ENCODE measurements at regions not wholly inside any gene's neighbourhood (a gene's known extent, or its start where the extent isn't known, plus 50 kb on each side); places are given as distances from the start of the nearest gene placed in this dataset.

GRCh38 chr5:71996789-71997188 is 110.5 kb upstream of the MAP1B start:
- Mint-ChIP-seq H3K36me3 (no peaks in the 10 kb centered on the region), H3K9me3 (peaks cover 0 to 5% (median 0%) of the 10 kb centered on the region in 11 donors), H3K27me3 (peaks cover 0 to 14% (median 0%) of the 10 kb centered on the region in 5 donors), H3K4me1 (no peaks in the 10 kb centered on the region), H3K27ac (no peak overlapping the region), H3K4me3 (no peak overlapping the region)
- ChIA-PET POLR2A (no interaction called here), CTCF (no interaction called here)
- no peaks in the 10 kb centered on the region for H3K27me3 ChIP-seq (ENCODE audit: control insufficient read depth in 2 of 2, insufficient read depth in 2 of 2, low read length in 2 of 2)
- no peak overlapping the region for H3K4me3 ChIP-seq (ENCODE audit: low read length)
- H3K27ac ChIP-seq (ENCODE audit: low read depth, low read length) = no peak overlapping the region
- H3K9me3 ChIP-seq (ENCODE audit: control insufficient read depth in 2 of 3, low read length in 3 of 3) = no peaks in the 10 kb centered on the region
- ATAC-seq = no peak
- no peak for DNase-seq
- intact Hi-C loops (cut with micrococcal nuclease) = no loop called here
- no peaks in the 10 kb centered on the region for H3K36me3 ChIP-seq (ENCODE audit: control insufficient read depth in 2 of 3, insufficient read depth in 3 of 3, low read length in 3 of 3)
- H3K4me1 ChIP-seq (ENCODE audit: control insufficient read depth in 2 of 2, insufficient read depth in 2 of 2, low read length in 2 of 2) = no peaks in the 10 kb centered on the region

GRCh38 chr5:71998746-71999145 is 108.5 kb upstream of the MAP1B start:
- H3K9me3 Mint-ChIP-seq = peaks cover 0 to 5% (median 0%) of the 10 kb centered on the region in 11 donors
- Histone ChIP-seq H3K27me3 (ENCODE audit: control insufficient read depth in 2 of 2, insufficient read depth in 2 of 2, low read length in 2 of 2) (no peaks in the 10 kb centered on the region), H3K4me3 (ENCODE audit: low read length) (no peak overlapping the region), H3K9me3 (ENCODE audit: control insufficient read depth in 2 of 3, low read length in 3 of 3) (no peaks in the 10 kb centered on the region), H3K36me3 (ENCODE audit: control insufficient read depth in 2 of 3, insufficient read depth in 3 of 3, low read length in 3 of 3) (no peaks in the 10 kb centered on the region), H3K4me1 (ENCODE audit: control insufficient read depth in 2 of 2, insufficient read depth in 2 of 2, low read length in 2 of 2) (no peaks in the 10 kb centered on the region), H3K27ac (ENCODE audit: low read depth, low read length) (no peak overlapping the region)
- peaks cover 4 to 22% (median 9%) of the 10 kb centered on the region in 5 donors for H3K27me3 Mint-ChIP-seq
- DNase-seq (no peak), ATAC-seq (no peak)
- intact Hi-C loops (cut with micrococcal nuclease) = no loop called here
- ChIA-PET POLR2A (no interaction called here), CTCF (no interaction called here)
- no peak overlapping the region for H3K4me3 Mint-ChIP-seq
- no peak overlapping the region for H3K27ac Mint-ChIP-seq
- no peaks in the 10 kb centered on the region for H3K36me3 Mint-ChIP-seq
- no peaks in the 10 kb centered on the region for H3K4me1 Mint-ChIP-seq

GRCh38 chr5:72000707-72001106 is 106.6 kb upstream of the MAP1B start:
- H3K9me3 Mint-ChIP-seq = peaks cover 0 to 5% (median 0%) of the 10 kb centered on the region in 11 donors
- Histone ChIP-seq H3K27me3 (ENCODE audit: control insufficient read depth in 2 of 2, insufficient read depth in 2 of 2, low read length in 2 of 2) (no peaks in the 10 kb centered on the region), H3K36me3 (ENCODE audit: control insufficient read depth in 2 of 3, insufficient read depth in 3 of 3, low read length in 3 of 3) (no peaks in the 10 kb centered on the region), H3K9me3 (ENCODE audit: control insufficient read depth in 2 of 3, low read length in 3 of 3) (no peaks in the 10 kb centered on the region), H3K27ac (ENCODE audit: low read depth, low read length) (no peak overlapping the region), H3K4me1 (ENCODE audit: control insufficient read depth in 2 of 2, insufficient read depth in 2 of 2, low read length in 2 of 2) (no peaks in the 10 kb centered on the region), H3K4me3 (ENCODE audit: low read length) (no peak overlapping the region)
- no peak overlapping the region for H3K27ac Mint-ChIP-seq
- ChIA-PET CTCF (no interaction called here), POLR2A (no interaction called here)
- H3K36me3 Mint-ChIP-seq = no peaks in the 10 kb centered on the region
- no peak for ATAC-seq
- H3K4me1 Mint-ChIP-seq = no peaks in the 10 kb centered on the region
- no peak for DNase-seq
- H3K4me3 Mint-ChIP-seq = no peak overlapping the region
- peaks cover 6 to 24% (median 16%) of the 10 kb centered on the region in 5 donors for H3K27me3 Mint-ChIP-seq
- intact Hi-C loops (cut with micrococcal nuclease) = no loop called here

- no peak overlapping the region for H3K27ac ChIP-seq (ENCODE audit: low read depth, low read length)
- no peak overlapping the region for H3K4me3 ChIP-seq (ENCODE audit: low read length)
- Mint-ChIP-seq H3K4me3 (no peak overlapping the region), H3K4me1 (no peaks in the 10 kb centered on the region), H3K27ac (no peak overlapping the region), H3K27me3 (peaks cover 14 to 34% (median 22%) of the 10 kb centered on the region in 5 donors), H3K9me3 (no peaks in the 10 kb centered on the region), H3K36me3 (no peaks in the 10 kb centered on the region)
- CTCF ChIA-PET = no interaction called here
- H3K9me3 ChIP-seq (ENCODE audit: control insufficient read depth in 2 of 3, low read length in 3 of 3) = no peaks in the 10 kb centered on the region
- H3K36me3 ChIP-seq (ENCODE audit: control insufficient read depth in 2 of 3, insufficient read depth in 3 of 3, low read length in 3 of 3) = no peaks in the 10 kb centered on the region
- H3K4me1 ChIP-seq (ENCODE audit: control insufficient read depth in 2 of 2, insufficient read depth in 2 of 2, low read length in 2 of 2) = no peaks in the 10 kb centered on the region
- H3K27me3 ChIP-seq (ENCODE audit: control insufficient read depth in 2 of 2, insufficient read depth in 2 of 2, low read length in 2 of 2) = peaks cover 0 to 3% of the 10 kb centered on the region in 2 donors
- ATAC-seq (no peak), DNase-seq (no peak)
- POLR2A ChIA-PET = interaction anchor here (0.6 kb wide), 1 partner anchor 21 kb away, joined by 4 read pairs; no protein-coding TSS in a partner anchor
- intact Hi-C loops (cut with micrococcal nuclease) = no loop called here
Measured at GRCh38 chr5:72005671-72006070, 101.6 kb upstream of the MAP1B start.

GRCh38 chr5:72006361-72006760 is 100.9 kb upstream of the MAP1B start:
- intact Hi-C loops (cut with micrococcal nuclease) = no loop called here
- Mint-ChIP-seq H3K9me3 (no peaks in the 10 kb centered on the region), H3K36me3 (no peaks in the 10 kb centered on the region), H3K4me3 (no peak overlapping the region), H3K4me1 (no peaks in the 10 kb centered on the region), H3K27ac (no peak overlapping the region), H3K27me3 (peaks cover 14 to 41% (median 29%) of the 10 kb centered on the region in 5 donors)
- Histone ChIP-seq H3K9me3 (ENCODE audit: control insufficient read depth in 2 of 3, low read length in 3 of 3) (no peaks in the 10 kb centered on the region), H3K4me1 (ENCODE audit: control insufficient read depth in 2 of 2, insufficient read depth in 2 of 2, low read length in 2 of 2) (no peaks in the 10 kb centered on the region), H3K4me3 (ENCODE audit: low read length) (no peak overlapping the region), H3K27ac (ENCODE audit: low read depth, low read length) (no peak overlapping the region), H3K27me3 (ENCODE audit: control insufficient read depth in 2 of 2, insufficient read depth in 2 of 2, low read length in 2 of 2) (peaks cover 0 to 3% of the 10 kb centered on the region in 2 donors), H3K36me3 (ENCODE audit: control insufficient read depth in 2 of 3, insufficient read depth in 3 of 3, low read length in 3 of 3) (no peaks in the 10 kb centered on the region)
- no peak for DNase-seq
- ATAC-seq = no peak
- ChIA-PET POLR2A (no interaction called here), CTCF (no interaction called here)

- Histone ChIP-seq H3K4me3 (ENCODE audit: low read length) (no peak overlapping the region), H3K36me3 (ENCODE audit: control insufficient read depth in 2 of 3, insufficient read depth in 3 of 3, low read length in 3 of 3) (no peaks in the 10 kb centered on the region), H3K27me3 (ENCODE audit: control insufficient read depth in 2 of 2, insufficient read depth in 2 of 2, low read length in 2 of 2) (peaks cover 0 to 3% of the 10 kb centered on the region in 2 donors), H3K27ac (ENCODE audit: low read depth, low read length) (no peak overlapping the region), H3K4me1 (ENCODE audit: control insufficient read depth in 2 of 2, insufficient read depth in 2 of 2, low read length in 2 of 2) (no peaks in the 10 kb centered on the region), H3K9me3 (ENCODE audit: control insufficient read depth in 2 of 3, low read length in 3 of 3) (no peaks in the 10 kb centered on the region)
- Mint-ChIP-seq H3K27ac (no peak overlapping the region), H3K9me3 (no peaks in the 10 kb centered on the region), H3K4me3 (no peak overlapping the region), H3K36me3 (no peaks in the 10 kb centered on the region), H3K4me1 (no peaks in the 10 kb centered on the region), H3K27me3 (peaks cover 14 to 45% (median 30%) of the 10 kb centered on the region in 5 donors)
- DNase-seq (no peak), ATAC-seq (no peak)
- POLR2A ChIA-PET = no interaction called here
- intact Hi-C loops (cut with micrococcal nuclease) = no loop called here
- CTCF ChIA-PET = no interaction called here
Measured at GRCh38 chr5:72007336-72008111, 99.8 kb upstream of the MAP1B start.

- Mint-ChIP-seq H3K9me3 (no peaks in the 10 kb centered on the region), H3K27me3 (peaks cover 8 to 39% (median 24%) of the 10 kb centered on the region in 5 donors), H3K4me3 (no peak overlapping the region), H3K36me3 (no peaks in the 10 kb centered on the region), H3K27ac (no peak overlapping the region), H3K4me1 (no peaks in the 10 kb centered on the region)
- intact Hi-C loops (cut with micrococcal nuclease) = no loop called here
- CTCF ChIA-PET = no interaction called here
- Histone ChIP-seq H3K27me3 (ENCODE audit: control insufficient read depth in 2 of 2, insufficient read depth in 2 of 2, low read length in 2 of 2) (peaks cover 0 to 3% of the 10 kb centered on the region in 2 donors), H3K36me3 (ENCODE audit: control insufficient read depth in 2 of 3, insufficient read depth in 3 of 3, low read length in 3 of 3) (no peaks in the 10 kb centered on the region), H3K4me3 (ENCODE audit: low read length) (no peak overlapping the region), H3K27ac (ENCODE audit: low read depth, low read length) (no peak overlapping the region), H3K9me3 (ENCODE audit: control insufficient read depth in 2 of 3, low read length in 3 of 3) (no peaks in the 10 kb centered on the region), H3K4me1 (ENCODE audit: control insufficient read depth in 2 of 2, insufficient read depth in 2 of 2, low read length in 2 of 2) (no peaks in the 10 kb centered on the region)
- ATAC-seq (no peak), DNase-seq (no peak)
- POLR2A ChIA-PET = no interaction called here
Measured at GRCh38 chr5:72009280-72009679, 98.0 kb upstream of the MAP1B start.

Data from naive thymus-derived CD4-positive, alpha-beta T cell (primary cell).